Dermis blood vessel endothelial cell (primary cell): ENCODE measurements at regions not wholly inside any gene's neighbourhood (a gene's known extent, or its start where the extent isn't known, plus 50 kb on each side); places are given as distances from the start of the nearest gene placed in this dataset.
"Not testable (repeated sequence)": the region's sequence is repeated elsewhere in the genome, so short reads cannot be mapped to it uniquely, and the experiment has no call there.

ENCODE experiments used
- DNase-seq: peaks from one replicate; pipeline ENCODE4 v3.0.0; 2010

DNA sequence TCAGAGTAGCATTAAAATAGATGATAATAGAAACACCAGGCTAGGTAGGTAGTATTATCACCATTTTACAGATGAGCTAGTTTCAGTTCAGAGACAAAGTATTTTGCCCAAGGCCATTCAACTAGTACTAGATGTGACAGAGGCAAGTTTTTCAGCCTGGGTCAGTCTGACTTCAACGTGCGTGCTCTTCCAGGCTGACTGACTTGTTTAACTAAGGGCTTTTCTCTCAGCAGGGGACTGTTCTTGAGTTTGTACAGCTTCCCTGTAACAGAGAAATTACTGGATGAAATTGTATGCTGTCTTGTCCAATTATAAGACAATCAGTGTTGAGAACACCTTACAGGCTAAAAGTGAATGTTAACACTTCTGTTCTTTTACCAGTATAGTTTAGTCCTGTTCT, 333.5 kb upstream of the MAN1A1 start:
- no peak for DNase-seq

GRCh38 chr6:119678961-119679360, 329.4 kb upstream of the MAN1A1 start:
- DNase-seq: no peak

GRCh38 chr6:119677384-119677783, 327.8 kb upstream of the MAN1A1 start:
- no peak for DNase-seq

DNA sequence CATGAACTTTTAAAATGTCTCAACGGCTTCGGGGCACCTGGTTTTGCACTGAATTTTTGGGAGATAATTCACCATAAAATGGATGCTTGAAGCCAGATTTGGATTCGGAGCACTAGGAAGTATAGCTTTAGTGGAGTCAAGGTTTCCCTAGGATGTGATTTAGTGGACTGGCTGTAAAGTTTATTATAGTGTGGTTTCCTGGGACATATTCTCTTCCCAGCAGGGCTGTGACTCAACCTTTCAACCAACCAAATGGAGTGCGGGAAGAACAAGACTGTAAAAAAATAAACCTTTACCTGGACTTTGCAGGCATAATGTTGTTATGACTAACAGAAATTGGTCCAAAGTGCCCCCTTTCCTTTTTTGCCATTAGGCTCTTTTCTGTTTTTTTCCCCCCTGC, 327.4 kb upstream of the MAN1A1 start:
- DNase-seq: no peak

GRCh38 chr6:119676230-119676629, 326.7 kb upstream of the MAN1A1 start:
- no peak for DNase-seq

DNA sequence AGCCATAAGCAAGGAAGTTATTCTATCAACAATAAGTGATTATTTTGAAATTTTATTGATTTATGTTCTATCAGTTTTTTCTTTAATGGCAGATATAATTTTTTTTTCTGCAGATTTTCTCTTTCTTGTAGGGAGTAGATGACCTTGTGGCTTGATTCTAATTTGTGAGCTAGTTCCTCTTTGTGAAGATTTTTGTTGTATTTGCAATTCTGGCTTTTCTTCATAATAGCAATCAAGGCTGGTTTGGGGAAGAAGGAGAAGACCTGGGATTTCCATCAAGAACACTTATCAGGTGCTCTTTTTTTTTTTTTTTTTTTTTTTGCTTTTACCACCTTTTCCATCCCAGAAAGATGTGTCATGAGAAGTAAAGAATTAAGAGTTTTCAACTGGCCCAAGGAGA, 324.2 kb upstream of the MAN1A1 start:
- DNase-seq: no peak

- no peak for DNase-seq
Observed at GRCh38 chr6:119672725-119673124, 323.2 kb upstream of the MAN1A1 start.

DNA sequence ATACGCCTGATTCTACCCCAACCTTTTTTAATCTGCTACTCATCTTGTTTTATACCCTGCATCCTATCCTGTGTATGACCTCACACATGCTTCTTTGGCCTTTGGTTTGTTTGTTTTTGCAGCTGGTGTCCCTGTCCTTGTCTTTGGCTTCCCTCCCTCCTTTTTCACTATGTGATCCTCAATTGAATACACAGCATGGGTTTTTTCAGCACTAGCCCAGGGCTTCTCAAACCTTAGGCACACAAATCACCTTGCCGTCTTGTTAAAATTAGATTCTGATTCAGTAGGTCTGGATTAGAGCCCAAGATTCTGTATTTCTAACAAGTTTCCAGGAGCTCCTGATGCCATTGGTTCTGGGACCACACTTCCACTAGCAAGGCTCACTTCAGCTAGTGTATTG, 321.5 kb upstream of the MAN1A1 start:
- DNase-seq: no peak

DNA sequence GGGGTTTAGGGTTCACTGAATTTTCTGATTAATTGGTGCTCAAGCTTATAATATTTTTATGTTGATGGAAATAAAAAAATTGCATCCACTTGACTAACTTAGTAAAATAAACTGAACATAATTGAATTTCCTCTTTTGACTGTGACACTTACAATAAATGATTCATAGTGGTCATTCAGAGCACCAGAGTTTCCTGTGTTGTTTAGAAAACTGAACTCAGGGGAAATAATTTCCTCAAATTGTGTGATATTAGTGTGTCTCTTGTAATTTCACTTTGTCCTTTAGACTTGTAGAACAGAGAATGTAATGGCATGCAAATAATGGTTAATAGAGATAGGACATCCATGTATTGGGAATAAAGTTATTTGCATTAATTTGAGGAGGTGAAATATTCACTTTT, 319.7 kb upstream of the MAN1A1 start:
- peak; percentile 11 for DNase-seq

GRCh38 chr6:119665432-119665831, 315.9 kb upstream of the MAN1A1 start:
- not testable (repeated sequence) for DNase-seq

DNA sequence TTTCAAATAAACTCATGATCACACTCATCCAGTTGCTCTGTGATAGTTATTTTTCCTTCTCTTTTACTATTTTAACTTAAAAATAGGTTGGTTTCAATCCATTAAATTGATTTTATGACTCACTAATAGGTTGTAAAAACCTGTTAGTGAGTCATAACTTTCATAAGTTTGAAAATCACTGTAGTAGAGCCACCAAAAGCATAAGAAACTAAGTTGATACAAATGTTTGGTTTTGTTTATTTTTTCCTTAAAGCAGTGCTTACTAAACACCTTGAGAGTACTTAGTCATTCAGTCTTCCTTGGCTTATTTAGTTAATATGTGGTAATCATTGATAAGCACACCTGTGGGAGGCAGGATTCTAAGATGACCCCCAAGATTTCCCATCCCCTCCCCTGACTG, 312.1 kb upstream of the MAN1A1 start:
- no peak for DNase-seq

- no peak for DNase-seq
Observed at GRCh38 chr6:119661078-119661477, 311.5 kb upstream of the MAN1A1 start.

- no peak for DNase-seq
Observed at GRCh38 chr6:119658917-119659316, 309.4 kb upstream of the MAN1A1 start.

GRCh38 chr6:119655124-119655523, 305.6 kb upstream of the MAN1A1 start:
- no peak for DNase-seq

- DNase-seq: no peak
Observed at GRCh38 chr6:119653329-119653728, 303.8 kb upstream of the MAN1A1 start.

GRCh38 chr6:119649531-119649930, 300.0 kb upstream of the MAN1A1 start:
- DNase-seq: no peak

DNA sequence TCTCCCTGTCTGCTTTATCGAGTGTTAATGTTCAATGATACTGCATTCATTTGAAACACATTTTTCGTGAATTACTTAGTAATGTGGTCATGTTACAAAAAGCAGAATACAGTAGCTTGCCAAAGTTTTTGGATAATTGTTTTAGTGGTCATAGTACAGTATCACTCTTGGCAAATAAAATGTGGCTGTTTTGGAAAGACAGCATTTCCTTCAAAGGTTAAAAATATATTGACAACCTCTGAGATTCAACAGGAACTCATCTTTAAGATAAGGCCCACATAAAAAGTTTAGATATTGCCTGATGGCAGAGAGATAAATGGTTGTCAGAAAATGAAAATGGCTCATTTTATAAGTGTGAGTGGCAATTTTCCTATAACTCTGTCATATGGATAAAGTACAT, 297.7 kb upstream of the MAN1A1 start:
- no peak for DNase-seq

DNA sequence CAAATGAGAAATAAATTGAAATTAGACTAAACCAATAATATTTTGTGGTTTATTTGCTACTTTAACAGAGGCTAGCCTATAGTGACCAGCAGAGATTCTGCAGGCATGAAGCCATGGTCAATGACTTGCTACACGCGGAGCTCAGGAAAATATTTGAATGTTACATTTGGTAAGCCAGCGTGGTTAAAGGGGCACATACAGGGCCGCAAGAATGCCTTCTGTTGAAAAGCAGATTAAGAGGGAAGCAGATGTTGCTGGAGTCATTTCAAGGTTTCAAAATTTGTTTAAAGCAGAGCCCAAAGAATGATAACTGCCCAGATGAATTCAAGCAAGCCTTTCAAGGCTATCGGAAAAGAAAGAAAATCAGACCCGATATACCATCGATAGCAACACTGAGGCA, 294.3 kb upstream of the MAN1A1 start:
- no peak for DNase-seq

- DNase-seq: no peak
Observed at GRCh38 chr6:119637768-119638167, 288.2 kb upstream of the MAN1A1 start.

DNA sequence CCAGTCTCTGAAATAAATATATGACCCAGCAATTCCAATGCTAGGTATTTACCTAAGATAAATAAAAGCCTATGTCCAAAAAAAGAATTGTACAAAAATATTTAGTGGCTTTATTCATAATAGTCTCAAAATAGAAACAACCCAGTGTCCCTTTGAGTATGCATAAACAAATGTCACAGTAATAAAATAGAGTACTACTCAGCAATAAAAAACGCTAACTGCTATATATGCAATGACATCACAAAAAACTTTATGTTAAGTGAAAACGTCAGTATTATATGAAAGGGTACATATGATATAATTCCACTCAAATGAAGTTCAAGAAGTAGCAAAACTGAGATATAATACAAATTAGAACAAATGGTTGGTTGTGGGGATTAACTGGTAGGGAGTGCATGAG, 286.5 kb upstream of the MAN1A1 start:
- DNase-seq: no peak

DNA sequence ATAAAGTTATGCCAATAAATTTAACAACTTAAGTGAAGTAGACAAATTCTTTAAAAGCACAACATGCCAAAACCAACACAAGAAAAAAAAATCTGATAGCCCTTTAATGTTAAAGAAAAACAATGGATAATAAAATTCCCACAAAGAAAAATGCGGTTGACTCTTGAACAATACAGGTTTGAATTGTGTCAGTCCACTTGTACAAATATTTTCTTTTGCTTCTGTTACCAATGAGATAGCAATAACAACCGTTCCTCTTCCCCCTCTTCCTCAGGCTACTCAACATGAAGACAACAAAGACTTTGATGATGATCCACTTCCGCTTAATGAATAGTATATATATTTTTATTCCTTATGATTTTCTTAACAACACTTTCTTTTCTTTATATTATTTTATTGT, 283.9 kb upstream of the MAN1A1 start:
- DNase-seq: no peak

DNA sequence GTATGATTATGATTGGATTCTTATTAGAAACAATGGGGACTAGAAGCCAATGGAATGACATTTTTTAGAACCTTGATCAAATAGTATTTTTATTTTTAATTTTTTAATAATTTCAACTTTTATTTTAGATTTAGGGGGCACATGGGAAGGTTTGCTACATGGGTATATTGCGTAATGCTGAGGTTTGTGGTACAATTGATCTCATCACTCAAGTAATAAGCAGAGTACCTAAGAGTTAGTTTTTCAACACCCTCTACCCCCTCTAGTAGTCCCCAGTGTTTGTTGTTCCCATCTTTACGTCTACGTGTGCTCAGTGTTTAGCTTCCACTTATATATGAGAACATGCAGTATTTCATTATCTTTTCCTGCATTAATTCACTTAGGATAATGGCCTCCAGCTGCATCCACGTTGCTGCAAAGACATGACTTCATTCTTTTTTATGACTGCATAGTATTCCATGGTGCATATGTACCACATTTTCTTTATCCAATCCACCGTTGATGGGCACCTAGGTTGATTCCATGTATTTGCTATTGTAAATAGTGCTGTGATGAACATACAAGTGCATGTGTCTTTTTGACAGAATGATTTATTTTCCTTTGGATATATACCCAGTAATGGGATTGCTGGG, 281.1 kb upstream of the MAN1A1 start:
- DNase-seq: no peak

DNA sequence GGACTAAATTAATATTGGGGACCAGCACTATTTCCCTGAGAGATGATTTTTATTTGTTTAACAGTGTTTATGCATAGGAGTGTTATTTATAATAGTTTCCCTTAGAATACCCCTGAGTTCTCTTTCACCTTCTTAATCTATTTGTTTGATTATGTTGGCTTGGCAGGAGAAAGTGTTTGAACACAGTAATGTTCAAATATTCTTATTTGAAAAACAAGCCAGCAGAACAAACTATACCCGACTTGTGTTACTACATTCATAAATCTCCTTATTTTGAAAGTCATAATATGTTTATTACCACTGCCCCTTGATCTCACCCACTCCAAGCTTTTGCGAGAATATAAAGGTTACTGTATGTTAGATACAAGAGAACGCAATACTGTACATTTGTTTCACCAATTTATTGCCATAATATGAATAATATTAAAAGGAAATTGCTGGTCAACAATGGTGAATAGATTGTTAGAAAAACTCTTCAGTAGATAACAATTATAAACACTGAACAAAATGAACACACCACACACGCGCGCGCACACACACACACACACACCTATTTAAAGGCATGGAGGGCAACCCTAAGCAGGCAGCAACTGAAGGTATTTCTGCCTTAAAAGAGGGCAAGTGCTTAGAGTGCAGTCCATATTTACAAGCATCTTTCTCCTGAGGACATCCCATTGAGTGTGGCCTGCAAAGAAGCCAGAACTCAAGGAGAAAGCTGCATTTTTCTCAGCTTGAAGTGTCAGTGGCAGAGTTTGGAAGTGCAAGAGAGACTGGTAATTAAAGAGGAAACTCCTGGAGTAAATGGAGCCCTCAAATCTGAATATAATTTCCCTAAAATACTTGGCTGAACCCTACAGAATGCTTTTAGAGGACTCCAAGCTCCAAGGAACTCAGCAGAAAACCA, 279.4 kb upstream of the MAN1A1 start:
- DNase-seq: no peak

DNA sequence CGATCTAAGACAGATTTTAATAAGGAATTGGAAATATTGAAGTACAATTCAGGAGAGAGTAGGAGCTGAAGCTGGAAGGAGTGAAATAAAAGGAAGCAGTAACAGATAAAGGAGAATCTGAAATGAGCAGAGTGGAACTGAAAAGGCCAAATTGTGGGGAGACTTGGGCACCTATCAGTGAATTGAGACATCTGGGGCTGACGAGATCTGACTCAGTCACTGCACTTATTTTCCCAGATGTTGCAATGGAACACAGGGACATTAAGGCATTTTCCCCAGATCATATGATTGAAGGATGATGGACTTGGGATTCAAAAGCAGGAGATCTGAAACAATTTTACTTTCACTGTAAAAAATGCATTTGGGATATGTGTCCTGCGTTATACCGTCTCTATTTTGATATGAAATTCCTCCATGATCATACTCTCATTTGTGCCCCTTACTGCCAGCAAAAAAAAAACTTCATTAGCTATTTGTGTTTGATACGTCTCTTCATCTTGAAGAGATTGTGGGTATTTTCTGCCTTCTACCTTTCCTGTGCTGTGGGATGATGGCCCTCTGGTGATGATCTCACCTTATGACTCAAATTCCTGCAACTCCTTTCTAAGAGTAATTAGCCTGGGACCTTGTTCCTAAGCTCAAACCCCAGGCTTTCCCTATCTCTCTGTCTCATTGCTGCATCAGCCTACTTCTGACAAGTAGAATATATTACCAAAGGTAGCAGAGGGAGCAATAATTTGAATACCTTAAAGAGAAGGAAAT, 278.5 kb upstream of the MAN1A1 start:
- DNase-seq: no peak
